Thyroid gland (tissue), 4 donors: ENCODE measurements at regions not wholly inside any gene's neighbourhood (a gene's known extent, or its start where the extent isn't known, plus 50 kb on each side); places are given as distances from the start of the nearest gene placed in this dataset.

Source experiments
- CTCF ChIP-seq, 6 experiments: fragments of 200-600 bp in 3 of 6; fragments of 450-650 bp in 3 of 6; sonication (generic) in 3 of 6; IDR thresholded peaks; one replicate each; pipeline ENCODE4 v1.5.1; 2016 to 2019; ENCODE audit warnings: antibody characterized with exemption in 6 of 6, mild to moderate bottlenecking in 2 of 6, inconsistent platforms in 1 of 6, moderate library complexity in 1 of 6
- POLR2A ChIP-seq, 2 donors: fragments of 450-650 bp; IDR thresholded peaks; one replicate each; pipeline ENCODE4 v1.6.1; 2017; ENCODE audit warnings: antibody characterized with exemption in 2 of 2, mild to moderate bottlenecking in 2 of 2, moderate library complexity in 1 of 2

- no peak for TF ChIP-seq CTCF (IDR thresholded peaks at IDR 0.05)
- no peak for TF ChIP-seq POLR2A (IDR thresholded peaks at IDR 0.05)
Measured at GRCh38 chr12:13390381-13390861, 193.9 kb downstream of the EMP1 start.
